Endothelial cell of umbilical vein (primary cell): ENCODE measurements at regions not wholly inside any gene's neighbourhood (a gene's known extent, or its start where the extent isn't known, plus 50 kb on each side); places are given as distances from the start of the nearest gene placed in this dataset.

ENCODE experiments used
- BruUV-seq: library from RNA; stranded (reverse); fragments of 400-500 nt; replicated peaks from 2 replicates; lab custom pipeline; 2021; lab: Mats Ljungman, UMichigan
- CTCF ChIA-PET: fragments of 300-600, 350-600 bp; sonication (Branson Sonifier 250); formaldehyde crosslinking; loops from one replicate; lab custom pipeline; 2021; ENCODE audit warnings: antibody characterized with exemption, inconsistent platforms; lab: Charles Lee
- POLR2A ChIA-PET: fragments of 300-600, 350-600 bp; sonication (Branson Sonifier 250); formaldehyde crosslinking; loops from one replicate; lab custom pipeline; 2021; ENCODE audit warnings: antibody characterized with exemption, inconsistent platforms; lab: Charles Lee
- DNase-seq: peaks from one replicate; pipeline ENCODE4 v3.0.0-alpha.2; 2011; ENCODE audit warnings: low read depth, low spot score
- FAIRE-seq: peaks from 2 replicates; lab custom pipeline; 2011; peaks lifted over from hg19 to GRCh38; lab: Jason Lieb, UNC
- H2AFZ ChIP-seq: 2 replicates; pipeline ENCODE4 v1.6.0; 2012; ENCODE audit warnings: low read depth, low read length, control low read depth, inconsistent platforms
- H3K27ac ChIP-seq: 2 replicates; pipeline ENCODE4 v1.5.1; 2011; ENCODE audit warnings: low read depth, mild to moderate bottlenecking, control low read depth, low read length, moderate library complexity; ENCODE audit not compliant: insufficient read depth
- H3K27me3 ChIP-seq, 2 experiments: 2 replicates each; pipeline versions ENCODE4 v1.6.0 to v1.6.1; 2011; ENCODE audit warnings: low read length in 2 of 2, mixed read lengths in 1 of 2; ENCODE audit not compliant: control insufficient read depth in 2 of 2, insufficient read depth in 2 of 2
- H3K36me3 ChIP-seq, 2 experiments: 2 replicates in 1 of 2; 3 replicates in 1 of 2; pipeline ENCODE4 v1.5.1; 2011; ENCODE audit warnings: low read length in 2 of 2, mild to moderate bottlenecking in 1 of 2, moderate library complexity in 1 of 2; ENCODE audit not compliant: control insufficient read depth in 2 of 2, insufficient read depth in 2 of 2; ENCODE audit errors: extremely low read depth in 1 of 2
- H3K4me1 ChIP-seq: 3 replicates; pipeline ENCODE4 v1.5.1; 2011; ENCODE audit warnings: mild to moderate bottlenecking, low read length; ENCODE audit not compliant: control insufficient read depth, insufficient read depth; ENCODE audit errors: extremely low read depth
- H3K4me2 ChIP-seq: 2 replicates; pipeline ENCODE4 v1.6.1; 2011; ENCODE audit warnings: low read length, control low read depth, mixed read lengths; ENCODE audit not compliant: insufficient read depth
- H3K4me3 ChIP-seq, 3 experiments: fragments of 200-600 bp in 1 of 3; sonication (generic), shearing (Covaris generic) in 1 of 3; replicated peaks in 1 of 3; 2 replicates each; pipeline ENCODE4 v1.5.1; 2011 to 2016; ENCODE audit warnings: control low read depth in 3 of 3, low read length in 3 of 3, mild to moderate bottlenecking in 2 of 3, inconsistent platforms in 1 of 3, low read depth in 1 of 3, moderate library complexity in 1 of 3; ENCODE audit not compliant: insufficient read depth in 1 of 3
- H3K79me2 ChIP-seq: 2 replicates; pipeline ENCODE4 v1.6.0; 2012; ENCODE audit warnings: low read length, inconsistent platforms; ENCODE audit not compliant: control insufficient read depth, insufficient read depth
- H3K9ac ChIP-seq: replicated peaks from 2 replicates; pipeline ENCODE3; 2011; ENCODE audit warnings: low read length, control low read depth; ENCODE audit not compliant: insufficient read depth; ENCODE audit errors: extremely low read depth
- H3K9me1 ChIP-seq: replicated peaks from 3 replicates; pipeline ENCODE4 v1.6.0; 2011; ENCODE audit warnings: mild to moderate bottlenecking, low read length; ENCODE audit not compliant: control insufficient read depth, insufficient read depth; ENCODE audit errors: extremely low read depth
- H3K9me3 ChIP-seq: replicated peaks from 2 replicates; pipeline ENCODE4 v1.5.1; 2012; ENCODE audit warnings: low read length, inconsistent platforms; ENCODE audit not compliant: control insufficient read depth, insufficient read depth
- H4K20me1 ChIP-seq: replicated peaks from 2 replicates; pipeline ENCODE3; 2011; ENCODE audit warnings: mild to moderate bottlenecking, low read length; ENCODE audit not compliant: control insufficient read depth, insufficient read depth; ENCODE audit errors: extremely low read depth
- CTCF ChIP-seq, 2 donors: IDR thresholded peaks; 1 replicate in 1 of 2; 2 replicates in 1 of 2; pipeline ENCODE4 v1.5.1; 2011; ENCODE audit warnings: low read length in 2 of 2, mild to moderate bottlenecking in 2 of 2, moderate library complexity in 2 of 2, control low read depth in 1 of 2, inconsistent platforms in 1 of 2, low read depth in 1 of 2; ENCODE audit not compliant: insufficient read depth in 1 of 2; ENCODE audit errors: extremely low read depth in 1 of 2
- EZH2 ChIP-seq: IDR thresholded peaks from 2 replicates; pipeline ENCODE4 v1.6.1; 2012; ENCODE audit warnings: borderline replicate concordance, low read depth, mild to moderate bottlenecking, moderate library complexity, low read length, inconsistent platforms; ENCODE audit not compliant: severe bottlenecking
- FOS ChIP-seq: IDR thresholded peaks from 2 replicates; pipeline ENCODE4 v1.6.1; 2011; ENCODE audit warnings: mild to moderate bottlenecking, low read length, moderate library complexity, borderline replicate concordance; ENCODE audit not compliant: insufficient read depth
- GATA2 ChIP-seq: IDR thresholded peaks from 2 replicates; pipeline ENCODE4 v1.7.0; 2011; ENCODE audit warnings: low read depth, mild to moderate bottlenecking, moderate library complexity, mixed read lengths, low read length; ENCODE audit not compliant: insufficient read length, insufficient read depth
- JUN ChIP-seq: IDR thresholded peaks from 2 replicates; pipeline ENCODE4 v1.6.1; 2011; ENCODE audit warnings: borderline replicate concordance, low read depth; ENCODE audit not compliant: insufficient read length, insufficient read depth
- MAX ChIP-seq: IDR thresholded peaks from 2 replicates; pipeline ENCODE4 v1.6.1; 2011; ENCODE audit not compliant: insufficient read depth, insufficient read length
- MYC ChIP-seq: IDR thresholded peaks from one replicate; pipeline ENCODE4 v1.6.1; 2011; ENCODE audit warnings: mild to moderate bottlenecking, low read depth, low read length
- POLR2A ChIP-seq: IDR thresholded peaks from 2 replicates; pipeline ENCODE4 v1.6.1; 2012; ENCODE audit warnings: low read depth, mild to moderate bottlenecking, control low read depth, low read length
- POLR2AphosphoS5 ChIP-seq: IDR thresholded peaks from 2 replicates; pipeline ENCODE4 v1.6.1; 2012; ENCODE audit warnings: low read depth, mild to moderate bottlenecking, control low read depth, low read length, moderate library complexity; ENCODE audit not compliant: insufficient read depth
- dilution Hi-C: fragments of 300-500 bp; cut with MboI; formaldehyde crosslinking; loops from one replicate; pipeline ENCODE4 v1.15.0; 2019; ENCODE audit warnings: low sequenced_read_pairs; ENCODE audit not compliant: extremely low pct_ligation_motif_present
- intact Hi-C: fragments of 100-400 bp; cut with micrococcal nuclease; formaldehyde crosslinking; loops from one replicate; pipeline ENCODE4 v1.10.0; 2022

- no peak for DNase-seq
- BruUV-seq = no TSS peak
- CTCF ChIA-PET = no interaction called here
- Histone ChIP-seq H3K27ac (no peak overlapping the region), H3K79me2 (no peaks in the 10 kb centered on the region), H3K4me3 (no peak overlapping the region), H3K9me3 (peaks cover 7% of the 10 kb centered on the region), H3K36me3 (no peaks in the 10 kb centered on the region), H3K9me1 (no peaks in the 10 kb centered on the region), H4K20me1 (no peaks in the 10 kb centered on the region), H3K9ac (no peak overlapping the region), H3K4me2 (no peak overlapping the region), H3K27me3 (no peaks in the 10 kb centered on the region), H3K4me1 (no peaks in the 10 kb centered on the region), H2AFZ (no peak overlapping the region)
- dilution Hi-C loops = no loop called here
- TF ChIP-seq POLR2A (no peak), POLR2AphosphoS5 (no peak), CTCF (IDR thresholded peaks at IDR 0.05; ENCODE audit: extremely low read depth in 1 of 2, insufficient read depth in 1 of 2, low read depth in 1 of 2, low read length in 2 of 2) (no peak), GATA2 (no peak), JUN (no peak), MAX (no peak), FOS (no peak), MYC (no peak), EZH2 (no peak)
- POLR2A ChIA-PET = no interaction called here
- no peak for FAIRE-seq
- intact Hi-C loops = no loop called here
Observed at GRCh38 chr7:153331427-153331826, 571.9 kb downstream of the ACTR3B start.
